ENCODE measurements at regions not wholly inside any gene's neighbourhood (a gene's known extent, or its start where the extent isn't known, plus 50 kb on each side); places are given as distances from the start of the nearest gene placed in this dataset.
A peak's percentile ranks its signal among the peaks of the same experiment; 100 is the strongest.

DNA sequence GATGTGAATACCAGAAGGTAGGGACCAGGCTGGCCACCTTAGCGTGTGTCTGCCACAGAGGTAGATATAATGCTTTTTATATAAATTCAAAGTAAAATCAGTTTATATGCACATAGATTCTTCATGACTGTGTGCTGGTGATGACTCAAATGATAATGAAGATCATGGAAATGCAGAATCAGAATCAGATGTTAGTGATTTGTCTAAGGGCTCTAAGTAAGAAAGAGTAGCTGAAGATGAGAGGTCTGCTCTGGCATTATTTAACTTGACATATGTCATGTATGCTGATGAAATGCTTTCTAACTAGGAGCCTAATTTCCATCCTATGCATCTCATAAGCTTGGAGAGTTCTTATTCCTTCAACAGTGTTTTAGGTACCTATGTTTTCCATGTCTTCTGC, 50.3 kb upstream of the DPH6 start:
- peak; percentile 10 for DNase-seq (ENCODE audit: low spot score)

DNA sequence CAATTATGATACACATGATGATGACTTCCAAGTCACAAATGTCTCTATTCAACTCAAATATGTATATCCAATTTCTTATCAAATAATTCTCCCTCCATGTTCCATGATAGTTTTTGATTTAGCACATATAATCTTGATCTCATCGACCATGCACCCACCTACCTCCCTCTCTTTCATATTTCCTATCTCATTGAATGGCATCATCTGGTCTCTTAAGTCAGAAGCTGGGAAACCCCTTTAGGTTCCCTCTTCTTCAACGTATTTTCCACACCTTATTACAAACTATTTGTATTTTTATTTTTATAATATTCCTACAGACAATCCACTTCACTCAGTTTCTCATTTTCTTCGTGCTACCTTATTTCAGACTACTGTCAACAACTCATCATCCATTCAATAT, 56.9 kb upstream of the DPH6 start:
- DNase-seq (ENCODE audit: low spot score) = no peak

DNA sequence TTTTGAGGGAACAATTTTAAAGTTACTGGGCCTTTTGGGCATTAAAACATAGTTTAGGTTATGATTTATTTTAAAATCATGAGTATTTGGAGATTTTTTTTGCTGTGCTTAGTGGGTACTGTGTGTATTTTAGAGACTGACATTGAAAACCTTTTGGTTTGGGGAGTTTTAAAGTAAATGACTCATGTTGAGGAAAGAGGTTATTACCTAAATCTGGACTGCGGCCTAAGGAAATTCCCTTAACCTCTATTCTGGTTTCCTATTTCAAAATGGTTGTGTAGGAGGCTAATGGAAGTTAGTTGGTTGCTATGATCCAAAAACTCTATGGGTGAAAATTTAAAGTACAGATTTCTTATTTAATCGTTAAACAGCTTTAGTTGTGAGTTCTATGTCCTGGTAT, 57.3 kb upstream of the DPH6 start:
- no peak for DNase-seq (ENCODE audit: low spot score)

DNA sequence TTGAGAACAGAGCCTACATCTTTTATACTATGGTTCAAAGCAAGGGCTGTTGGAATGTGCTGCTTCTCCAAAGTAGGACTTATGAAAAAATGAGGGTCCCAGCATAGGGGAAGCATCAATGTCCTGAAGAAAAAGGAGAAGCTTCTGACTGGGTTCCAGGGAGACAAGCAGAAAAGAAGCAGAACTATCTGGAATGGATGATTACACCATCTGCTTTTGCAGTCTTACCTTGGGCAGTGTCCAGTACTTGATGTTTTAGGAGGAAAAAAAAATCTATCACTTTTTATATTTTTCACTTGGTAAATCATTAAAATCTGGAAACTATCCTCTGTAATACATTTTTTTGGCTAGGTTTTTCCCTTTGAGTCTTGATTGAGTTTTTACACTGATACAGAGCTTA, 57.9 kb upstream of the DPH6 start:
- DNase-seq (ENCODE audit: low spot score) = no peak

DNA sequence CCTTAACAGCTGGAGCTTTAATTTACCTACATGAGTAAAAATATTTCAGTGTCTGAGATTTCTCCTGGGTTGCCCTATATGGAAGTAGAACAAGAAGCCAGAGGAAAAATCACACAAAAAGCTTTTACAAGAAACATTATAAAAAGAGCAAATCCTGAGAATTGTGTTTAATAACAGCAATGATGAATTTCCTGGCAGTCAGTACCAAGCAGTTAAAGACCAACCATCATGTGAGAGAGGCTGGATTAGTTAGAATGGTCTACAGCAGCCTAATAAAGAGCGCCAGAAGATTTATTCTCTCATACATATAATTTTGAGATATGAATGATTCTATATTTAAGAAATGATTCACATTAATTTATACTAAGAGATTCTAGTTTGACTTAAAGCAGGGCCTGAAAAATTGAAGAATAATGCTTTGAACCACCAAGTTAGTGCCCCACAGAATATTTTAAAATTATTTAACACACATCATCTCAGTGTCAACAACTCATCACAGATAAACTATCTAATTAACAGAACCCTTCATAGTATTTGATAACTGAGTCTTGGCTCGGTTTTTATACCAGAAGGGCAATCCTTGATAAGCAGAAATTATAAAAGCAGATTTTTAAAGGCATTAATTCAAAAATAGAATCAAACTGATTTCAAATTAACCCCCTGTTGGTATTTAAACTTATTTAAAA, 59.9 kb upstream of the DPH6 start:
- no peak for DNase-seq (ENCODE audit: low spot score)

DNA sequence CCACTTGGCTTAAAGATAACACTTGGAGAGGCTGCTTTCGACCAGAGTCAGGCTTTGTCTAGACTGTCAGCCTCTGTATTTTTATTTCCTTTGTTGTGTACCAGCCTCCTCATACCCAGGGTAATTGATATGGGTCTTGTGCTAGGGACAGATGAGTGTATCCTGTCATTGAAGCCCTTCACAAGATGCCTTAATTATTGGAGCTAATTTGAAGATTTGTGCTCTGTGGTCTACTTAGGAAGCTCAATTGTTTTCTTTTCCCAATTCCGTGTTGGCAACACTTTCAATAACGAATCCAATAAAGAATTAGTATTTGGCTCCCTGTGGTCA, 60.5 kb upstream of the DPH6 start:
- no peak for DNase-seq (ENCODE audit: low spot score)

DNA sequence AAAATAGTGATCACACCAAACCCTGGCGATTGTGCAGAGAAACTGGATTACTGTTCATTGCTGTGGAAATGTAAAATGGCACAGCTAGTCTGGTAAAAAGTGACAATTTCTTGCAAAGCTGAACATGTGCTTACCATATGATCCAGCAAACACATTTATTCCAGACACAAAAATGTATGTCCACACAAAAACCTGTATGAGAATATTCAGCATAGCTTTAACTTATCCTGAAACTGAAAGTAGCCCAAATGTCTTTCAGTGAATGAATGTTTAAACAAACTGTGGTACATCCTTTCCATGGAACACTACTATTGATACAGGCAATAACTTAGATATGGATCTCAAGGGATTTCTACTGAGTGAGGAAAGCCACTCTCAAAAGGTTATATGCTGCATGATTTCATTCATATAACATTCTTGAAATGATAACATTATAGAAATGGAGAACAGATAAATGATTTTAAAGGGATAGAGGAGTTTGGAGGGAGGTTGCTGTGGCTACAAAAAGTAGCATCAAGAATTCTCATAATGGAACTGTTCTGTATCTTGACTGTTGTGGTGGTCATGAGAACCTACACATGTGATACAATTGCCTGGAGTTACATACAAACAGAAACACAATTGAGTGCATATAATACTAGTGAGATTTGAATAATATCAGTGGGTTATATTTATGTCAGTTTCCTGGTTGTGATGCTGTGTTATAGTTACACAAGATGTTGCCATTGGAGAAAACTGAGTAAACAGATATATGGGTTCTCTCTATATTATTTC, 70.7 kb upstream of the DPH6 start:
- DNase-seq (ENCODE audit: low spot score) = no peak

DNA sequence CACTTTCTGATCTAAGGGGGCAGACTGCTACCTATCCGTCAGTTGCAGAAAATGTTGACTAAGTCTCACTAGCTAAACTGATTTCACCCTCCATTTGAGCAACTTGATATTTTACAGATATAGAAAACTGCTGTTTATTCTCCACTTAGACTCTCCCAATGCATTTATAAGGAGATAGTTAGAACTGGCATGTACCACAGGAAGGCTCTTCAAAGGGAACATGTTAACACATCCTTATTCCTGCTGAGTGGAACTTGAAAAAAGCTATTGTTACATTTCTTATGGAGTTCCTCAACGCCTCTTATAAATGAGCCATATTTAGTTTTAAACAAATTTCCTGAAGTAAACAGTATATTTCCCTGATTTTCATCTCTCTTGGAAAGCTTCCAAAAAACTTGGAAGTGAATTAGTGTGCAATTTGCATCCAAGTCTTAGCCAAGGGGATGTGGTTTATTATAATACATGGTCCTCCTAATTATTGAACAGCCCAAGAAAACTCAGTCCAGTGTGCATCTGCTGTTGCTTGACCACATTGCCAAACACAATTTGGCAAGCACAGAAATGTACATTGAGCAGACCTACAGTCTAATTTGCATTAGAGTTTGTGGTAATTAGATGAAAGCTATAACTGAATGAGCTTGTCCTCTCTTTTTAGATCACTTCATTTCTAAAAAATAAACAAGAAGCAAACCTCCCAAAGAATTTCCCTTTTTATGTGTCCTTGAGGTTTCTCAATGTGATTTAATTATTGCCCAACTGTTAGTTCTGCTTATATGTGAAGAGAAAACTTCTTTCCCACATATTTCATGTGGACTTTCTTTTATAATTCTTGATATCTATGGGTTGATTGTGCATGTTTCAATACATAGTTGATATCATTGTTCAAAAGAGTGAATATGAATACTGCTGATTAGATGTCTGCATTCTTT, 72.6 kb upstream of the DPH6 start:
- DNase-seq (ENCODE audit: low spot score) = no peak

DNA sequence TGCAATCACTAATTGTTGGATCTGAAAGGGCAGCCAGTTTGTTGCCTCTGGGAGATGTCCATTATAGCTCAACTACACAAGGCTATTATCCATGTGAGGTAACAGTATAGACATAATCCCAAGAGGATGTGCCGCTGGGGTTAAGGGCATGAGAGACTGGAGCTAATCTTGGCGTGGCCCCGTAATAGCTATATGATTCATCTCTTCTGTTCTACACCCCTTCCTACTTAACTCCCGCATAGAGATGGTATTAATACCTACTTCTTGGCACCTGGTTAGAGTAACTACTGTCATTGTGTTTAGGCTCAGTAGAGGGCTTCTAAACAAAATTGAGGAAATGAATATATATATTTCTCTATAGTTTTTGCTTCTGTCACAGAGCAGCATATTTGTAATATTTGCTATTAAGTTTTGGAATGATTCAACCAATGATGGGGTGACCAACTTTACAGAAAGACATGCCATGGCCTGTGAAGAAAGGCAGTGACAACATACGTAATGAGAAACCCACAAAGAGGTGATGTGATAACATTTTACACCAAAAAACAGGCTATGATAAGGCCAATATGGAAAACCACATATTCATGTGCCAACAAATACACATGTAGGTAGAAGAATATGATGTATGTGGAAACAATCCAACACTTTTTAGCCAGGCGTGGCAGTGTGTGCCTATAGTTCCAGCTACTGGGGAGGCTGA, 76.8 kb upstream of the DPH6 start:
- no peak for DNase-seq (ENCODE audit: low spot score)

DNA sequence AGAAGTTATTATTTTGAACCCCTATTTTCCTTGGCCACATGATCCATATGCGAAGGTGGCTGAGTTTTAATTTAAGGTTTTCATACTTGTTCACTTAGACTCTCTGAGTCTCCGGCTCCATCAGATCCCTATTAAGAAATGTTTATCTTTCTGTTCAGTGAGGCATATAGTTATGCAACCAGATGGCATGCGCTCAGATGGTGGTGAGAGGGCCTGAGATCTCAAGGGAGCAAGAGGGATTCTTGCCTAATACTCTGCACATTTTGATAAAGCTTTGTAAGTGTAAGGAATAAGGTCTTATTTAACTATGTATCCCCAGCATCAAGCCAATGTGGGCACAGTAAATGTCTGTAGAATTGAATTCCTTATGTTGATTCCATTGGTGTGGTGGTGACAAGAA, 78.9 kb upstream of the DPH6 start:
- DNase-seq (ENCODE audit: low spot score) = peak; percentile 77

DNA sequence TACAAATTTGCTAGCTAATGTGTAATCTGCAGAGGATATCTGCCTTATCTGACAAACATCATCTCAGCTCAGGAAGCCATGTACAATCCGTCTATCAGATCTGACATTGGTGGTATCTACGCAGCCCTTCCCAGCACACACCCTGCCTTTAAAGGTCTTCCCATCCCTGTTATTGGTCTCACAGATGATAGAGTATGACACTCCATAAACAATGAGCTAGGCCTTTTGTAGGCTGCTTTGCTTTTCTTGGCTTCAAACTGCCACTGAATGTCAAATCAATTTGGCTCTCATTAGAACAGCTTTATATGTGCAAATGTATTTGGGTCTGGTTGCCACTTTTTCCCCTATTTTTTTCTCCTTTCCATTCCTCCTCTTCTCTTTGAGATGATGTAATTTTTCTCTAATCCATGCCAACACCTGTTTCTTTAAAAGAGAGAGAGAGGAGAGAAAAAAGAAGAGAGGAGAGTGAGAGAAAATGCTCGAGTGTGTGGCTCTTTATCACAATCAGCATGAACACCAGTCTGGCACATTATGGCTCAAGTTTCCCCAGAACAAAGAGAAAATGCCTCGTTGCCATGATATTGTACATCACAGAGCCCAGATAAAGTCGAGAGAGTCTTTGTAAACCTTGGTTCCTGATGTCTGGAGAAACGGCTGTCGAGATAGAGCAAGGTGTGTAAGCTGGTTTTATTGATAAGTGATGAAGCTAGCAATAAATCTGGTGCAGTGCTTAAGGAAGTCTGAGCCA, 80.8 kb upstream of the DPH6 start:
- DNase-seq (ENCODE audit: low spot score) = no peak

DNA sequence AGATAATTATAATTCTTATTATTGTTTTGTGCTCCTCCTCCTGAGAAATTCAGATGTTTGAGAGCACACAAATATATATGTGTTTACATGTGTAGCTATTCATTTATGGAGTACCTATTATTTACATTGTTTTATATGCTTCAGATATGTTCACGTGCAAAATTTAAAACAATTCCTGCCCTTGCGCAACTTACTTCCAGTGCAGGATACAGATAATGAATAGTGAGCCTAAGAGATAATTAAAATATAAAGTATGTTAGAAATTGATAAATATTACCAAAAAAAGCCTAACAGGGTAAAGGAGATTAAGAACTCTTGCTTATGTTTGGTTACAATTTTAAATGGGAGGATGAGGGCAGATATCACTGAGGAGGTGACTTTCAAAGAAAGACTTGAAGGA, 81.7 kb upstream of the DPH6 start:
- no peak for DNase-seq (ENCODE audit: low spot score)

DNA sequence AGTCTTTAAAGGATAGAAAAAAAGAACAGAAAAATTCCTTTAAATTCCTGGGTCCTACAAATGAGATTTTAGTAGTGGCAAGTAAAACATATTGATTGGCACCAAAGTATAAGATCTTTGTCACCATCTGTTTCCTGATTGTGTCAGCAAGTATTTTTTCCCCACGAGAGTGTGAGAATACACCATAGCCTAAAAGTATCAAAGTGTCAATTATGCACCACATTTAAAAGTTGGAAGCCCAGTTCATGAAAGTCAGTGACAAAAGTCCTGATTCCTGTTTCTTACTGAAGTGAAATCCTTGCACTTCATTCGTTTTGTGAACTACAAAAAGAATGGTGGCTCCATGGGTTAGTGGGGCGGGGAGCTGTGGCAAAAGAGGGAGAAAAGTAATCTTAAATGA, 83.8 kb upstream of the DPH6 start:
- DNase-seq (ENCODE audit: low spot score) = no peak

DNA sequence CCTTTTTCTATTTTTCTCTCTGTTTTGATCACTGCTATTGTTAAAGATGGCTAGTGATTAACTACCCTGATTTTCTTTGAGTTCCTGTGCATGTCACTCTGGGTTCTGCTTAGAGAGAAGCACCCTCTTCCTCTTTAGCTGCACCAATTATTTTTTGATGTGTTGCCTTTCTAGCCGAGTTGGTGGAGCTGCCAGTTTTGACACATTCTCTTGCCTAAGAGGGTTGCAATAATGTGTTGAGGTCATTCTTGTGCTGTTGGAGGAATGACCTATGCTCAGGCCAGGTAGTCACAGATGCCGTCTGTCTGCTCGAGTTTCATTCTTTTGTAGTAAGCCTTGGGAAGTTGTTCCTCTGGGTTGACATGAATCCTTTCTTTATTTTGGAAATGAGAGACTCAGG, 84.6 kb upstream of the DPH6 start:
- peak; percentile 29 for DNase-seq (ENCODE audit: low spot score)

DNA sequence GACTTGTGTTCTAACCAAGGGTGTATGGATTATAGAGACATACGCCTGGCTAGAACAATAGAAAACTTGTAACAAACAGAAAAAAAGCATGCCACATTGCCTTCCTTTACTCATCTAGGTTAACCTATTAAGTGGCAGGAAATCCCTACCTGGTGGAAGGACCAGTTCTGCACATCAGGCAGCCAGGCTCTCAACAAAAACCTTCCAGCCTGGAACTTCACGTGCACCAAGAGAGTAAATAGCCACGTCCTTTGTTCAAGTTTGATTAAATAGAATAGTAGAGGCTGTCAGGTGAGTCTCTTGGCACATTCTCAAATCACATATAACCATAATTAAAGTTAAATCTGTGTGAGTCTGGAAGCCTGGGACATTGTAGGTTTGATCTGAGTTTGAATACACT, 85.0 kb upstream of the DPH6 start:
- no peak for DNase-seq (ENCODE audit: low spot score)

DNA sequence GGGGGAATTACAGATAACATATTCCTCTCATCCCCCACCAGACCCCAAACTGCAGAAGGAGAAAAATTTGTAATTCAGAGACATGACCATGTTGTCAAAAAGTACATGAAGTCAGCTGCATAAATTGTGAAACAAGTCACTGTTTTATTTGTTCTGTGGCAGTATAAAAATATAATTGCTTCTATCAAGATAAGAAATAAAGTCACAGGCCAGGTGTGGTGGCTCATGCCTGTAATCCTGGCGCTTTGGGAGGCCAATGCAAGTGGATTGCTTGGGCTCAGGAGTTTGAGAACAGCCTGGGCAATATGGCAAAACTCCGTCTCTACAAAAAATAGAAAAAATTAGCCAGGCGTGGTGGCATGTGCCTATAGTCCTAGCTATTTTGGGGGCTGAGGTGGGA, 87.7 kb upstream of the DPH6 start:
- DNase-seq (ENCODE audit: low spot score) = no peak

DNA sequence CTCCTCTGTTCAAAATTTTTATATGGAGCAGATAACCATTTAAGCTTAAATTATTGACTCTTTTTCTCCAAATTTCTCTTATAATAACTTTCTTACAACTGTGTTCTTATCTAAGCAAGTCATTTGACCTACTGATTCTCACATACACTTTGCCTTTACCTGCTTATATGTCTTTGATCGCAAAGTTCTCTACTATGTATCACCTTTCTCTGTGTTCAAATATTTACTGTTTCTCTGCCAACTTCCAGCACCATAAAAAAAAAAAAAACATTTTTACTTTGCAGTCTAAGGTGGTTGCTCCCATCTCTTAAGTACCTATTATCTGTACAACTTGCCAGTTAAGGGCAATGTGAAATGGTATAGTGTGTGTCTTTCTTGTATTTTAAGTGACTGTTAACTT, 100.8 kb upstream of the DPH6 start:
- DNase-seq (ENCODE audit: low spot score) = no peak

DNA sequence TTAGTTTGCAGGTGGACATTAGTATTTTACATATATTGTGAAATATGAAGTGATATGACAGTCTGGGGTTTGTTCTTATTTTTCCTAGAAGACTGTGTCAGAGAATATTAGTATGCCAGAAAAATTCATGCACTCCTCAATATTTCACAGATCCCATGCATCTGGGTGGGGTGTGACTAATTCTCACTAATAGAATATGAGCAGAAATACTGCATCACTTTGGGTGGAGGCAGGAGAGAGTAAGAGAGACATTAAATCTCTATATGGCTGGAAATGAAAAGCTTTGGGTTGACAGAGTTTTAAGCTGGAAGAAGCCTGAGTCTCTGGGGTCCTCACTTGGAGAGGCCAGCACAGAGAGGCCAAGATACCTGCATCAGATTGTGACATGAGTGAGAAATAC, 101.3 kb upstream of the DPH6 start:
- no peak for DNase-seq (ENCODE audit: low spot score)

DNA sequence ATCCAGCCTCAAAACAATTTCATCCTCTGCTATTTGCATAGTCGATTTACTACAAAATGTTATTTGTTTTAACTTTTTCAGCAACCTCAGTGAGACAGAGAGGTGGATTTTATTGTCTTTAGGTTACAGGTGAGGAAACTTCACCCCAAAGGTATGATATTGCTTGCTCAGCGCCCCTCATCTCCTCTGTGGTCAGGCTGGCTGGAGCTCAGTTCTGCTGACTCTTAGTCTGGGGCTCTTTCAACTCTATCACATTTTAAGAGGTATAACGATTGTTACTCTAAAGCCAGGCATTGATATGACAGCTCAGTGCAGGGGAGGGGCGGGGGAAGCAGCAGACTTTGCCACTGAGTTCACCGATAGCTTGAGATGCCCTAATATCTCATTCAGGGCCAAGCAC, 103.0 kb upstream of the DPH6 start:
- no peak for DNase-seq (ENCODE audit: low spot score)

DNA sequence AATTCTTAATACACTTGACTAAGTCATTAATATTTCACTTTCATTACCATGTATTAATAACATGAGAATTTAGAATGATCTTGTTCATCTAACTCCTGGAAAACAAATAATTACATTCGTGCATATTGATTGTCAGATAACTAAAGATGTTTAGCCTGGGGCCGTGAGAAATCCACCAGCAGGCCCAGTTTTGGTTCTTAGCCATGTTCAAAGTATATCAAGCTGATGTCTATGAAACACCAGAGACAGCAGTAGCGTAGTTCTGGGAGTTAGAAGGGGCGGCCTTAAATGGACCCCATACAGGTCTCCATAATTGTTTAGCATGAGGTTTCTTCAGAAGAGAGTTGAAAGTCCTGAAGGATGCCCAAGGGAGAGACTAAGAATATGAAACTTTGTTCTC, 103.6 kb upstream of the DPH6 start:
- DNase-seq (ENCODE audit: low spot score) = no peak

DNA sequence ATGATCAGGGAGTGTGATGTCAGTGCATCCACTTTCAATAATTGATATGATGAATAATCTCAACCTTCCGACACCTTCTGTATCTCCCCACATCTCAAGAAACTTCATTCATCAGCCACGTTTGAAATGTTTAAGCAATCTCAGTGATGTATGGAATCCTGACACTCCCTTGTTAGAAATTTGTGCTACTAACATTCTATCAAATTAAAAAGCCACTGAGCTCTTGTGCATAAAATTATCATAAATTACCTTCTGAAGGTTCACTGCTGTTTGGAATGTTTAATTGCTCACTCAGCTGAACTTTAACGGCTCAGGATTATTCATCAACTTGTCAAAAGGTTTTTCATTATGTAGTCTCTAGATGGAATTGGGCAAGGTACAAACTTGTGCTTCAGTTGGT, 108.4 kb upstream of the DPH6 start:
- DNase-seq (ENCODE audit: low spot score) = no peak

Measured in AG20443 (cell line).